ENCODE measurements at regions not wholly inside any gene's neighbourhood (a gene's known extent, or its start where the extent isn't known, plus 50 kb on each side); places are given as distances from the start of the nearest gene placed in this dataset.

DNA sequence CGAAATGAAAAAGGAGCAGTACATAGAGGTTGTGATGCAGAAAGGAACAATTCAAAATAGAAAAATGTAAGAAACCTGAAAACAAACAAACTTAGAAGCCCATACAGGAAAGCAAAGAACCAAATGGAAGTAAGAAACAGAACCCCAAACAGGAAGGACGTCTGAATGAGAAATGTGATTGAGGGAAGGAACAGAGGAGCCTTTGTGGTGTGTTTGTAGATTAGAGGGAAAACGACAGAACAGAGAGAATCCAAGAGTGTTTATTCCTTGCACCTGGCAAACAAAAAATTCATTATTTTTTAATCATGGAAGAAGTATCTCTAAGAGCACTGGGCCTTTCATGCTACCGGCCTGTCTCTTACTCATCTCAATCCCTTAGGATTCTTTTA, 67.8 kb upstream of the ZSWIM6 start:
- Histone ChIP-seq H3K27me3 (ENCODE audit: control insufficient read depth, insufficient read depth, low read length) (no peaks in the 10 kb centered on the region), H3K4me3 (ENCODE audit: low read depth, low read length) (no peak overlapping the region), H3K9me3 (ENCODE audit: control insufficient read depth, insufficient read depth, low read length) (no peaks in the 10 kb centered on the region), H3K27ac (ENCODE audit: low read depth, low read length) (no peak overlapping the region)
- TF ChIP-seq, protein P1, sequence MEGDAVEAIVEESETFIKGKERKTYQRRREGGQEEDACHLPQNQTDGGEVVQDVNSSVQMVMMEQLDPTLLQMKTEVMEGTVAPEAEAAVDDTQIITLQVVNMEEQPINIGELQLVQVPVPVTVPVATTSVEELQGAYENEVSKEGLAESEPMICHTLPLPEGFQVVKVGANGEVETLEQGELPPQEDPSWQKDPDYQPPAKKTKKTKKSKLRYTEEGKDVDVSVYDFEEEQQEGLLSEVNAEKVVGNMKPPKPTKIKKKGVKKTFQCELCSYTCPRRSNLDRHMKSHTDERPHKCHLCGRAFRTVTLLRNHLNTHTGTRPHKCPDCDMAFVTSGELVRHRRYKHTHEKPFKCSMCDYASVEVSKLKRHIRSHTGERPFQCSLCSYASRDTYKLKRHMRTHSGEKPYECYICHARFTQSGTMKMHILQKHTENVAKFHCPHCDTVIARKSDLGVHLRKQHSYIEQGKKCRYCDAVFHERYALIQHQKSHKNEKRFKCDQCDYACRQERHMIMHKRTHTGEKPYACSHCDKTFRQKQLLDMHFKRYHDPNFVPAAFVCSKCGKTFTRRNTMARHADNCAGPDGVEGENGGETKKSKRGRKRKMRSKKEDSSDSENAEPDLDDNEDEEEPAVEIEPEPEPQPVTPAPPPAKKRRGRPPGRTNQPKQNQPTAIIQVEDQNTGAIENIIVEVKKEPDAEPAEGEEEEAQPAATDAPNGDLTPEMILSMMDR (IDR thresholded peaks at IDR 0.05; ENCODE audit: low read depth, low read length): no peak
- DNase-seq (ENCODE audit: low read depth, low spot score): no peak
- POLR2A ChIA-PET: no interaction called here
- CTCF ChIA-PET: no interaction called here

DNA sequence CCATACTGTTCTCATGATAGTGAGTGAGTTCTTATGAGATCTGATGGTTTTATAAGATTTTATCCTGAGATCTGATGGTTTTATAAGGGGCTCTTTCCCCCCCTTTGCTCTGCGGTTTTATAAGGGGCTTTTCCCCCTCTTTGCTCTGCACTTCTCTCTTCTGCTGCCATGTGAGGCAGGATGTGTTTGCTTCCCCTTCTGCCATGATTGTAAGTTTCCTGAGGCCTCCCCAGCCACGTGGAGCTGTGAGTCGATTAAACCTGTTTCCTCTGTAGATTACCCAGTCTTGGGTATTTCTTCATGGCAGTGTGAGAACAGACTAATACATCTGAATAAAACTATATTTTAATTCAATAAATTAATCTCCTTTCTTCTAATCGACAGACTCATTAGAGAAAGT, 64.9 kb upstream of the ZSWIM6 start:
- ChIA-PET POLR2A (no interaction called here), CTCF (no interaction called here)
- no peak overlapping the region for H3K4me3 ChIP-seq (ENCODE audit: low read depth, low read length)
- TF ChIP-seq, protein P1 (IDR thresholded peaks at IDR 0.05; ENCODE audit: low read depth, low read length): no peak
- H3K27me3 ChIP-seq (ENCODE audit: control insufficient read depth, insufficient read depth, low read length): no peaks in the 10 kb centered on the region
- H3K27ac ChIP-seq (ENCODE audit: low read depth, low read length): no peak overlapping the region
- no peak for DNase-seq (ENCODE audit: low read depth, low spot score)
- no peaks in the 10 kb centered on the region for H3K9me3 ChIP-seq (ENCODE audit: control insufficient read depth, insufficient read depth, low read length)

DNA sequence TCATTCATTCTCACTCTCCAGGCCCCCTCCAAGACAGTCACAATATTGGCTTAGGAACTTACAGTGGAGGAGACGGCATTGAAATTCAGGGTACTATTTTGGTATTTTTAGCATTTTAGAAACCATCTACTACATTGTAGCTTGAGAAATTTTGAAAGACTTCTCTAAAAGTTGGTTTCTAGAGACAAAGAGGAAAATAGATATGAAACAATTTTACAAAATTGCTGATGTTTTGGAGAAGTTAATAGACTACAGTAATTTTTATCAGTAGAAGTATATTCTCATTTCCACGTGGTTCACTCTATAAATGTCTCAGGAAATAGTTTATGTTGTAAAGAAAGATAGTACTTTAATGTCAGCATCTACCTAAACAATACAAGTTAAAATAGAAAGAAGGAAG, 63.2 kb upstream of the ZSWIM6 start:
- Histone ChIP-seq H3K9me3 (ENCODE audit: control insufficient read depth, insufficient read depth, low read length) (no peaks in the 10 kb centered on the region), H3K27me3 (ENCODE audit: control insufficient read depth, insufficient read depth, low read length) (no peaks in the 10 kb centered on the region), H3K4me3 (ENCODE audit: low read depth, low read length) (no peak overlapping the region), H3K27ac (ENCODE audit: low read depth, low read length) (no peak overlapping the region)
- TF ChIP-seq, protein P1 (IDR thresholded peaks at IDR 0.05; ENCODE audit: low read depth, low read length): no peak
- CTCF ChIA-PET: no interaction called here
- POLR2A ChIA-PET: no interaction called here
- no peak for DNase-seq (ENCODE audit: low read depth, low spot score)

DNA sequence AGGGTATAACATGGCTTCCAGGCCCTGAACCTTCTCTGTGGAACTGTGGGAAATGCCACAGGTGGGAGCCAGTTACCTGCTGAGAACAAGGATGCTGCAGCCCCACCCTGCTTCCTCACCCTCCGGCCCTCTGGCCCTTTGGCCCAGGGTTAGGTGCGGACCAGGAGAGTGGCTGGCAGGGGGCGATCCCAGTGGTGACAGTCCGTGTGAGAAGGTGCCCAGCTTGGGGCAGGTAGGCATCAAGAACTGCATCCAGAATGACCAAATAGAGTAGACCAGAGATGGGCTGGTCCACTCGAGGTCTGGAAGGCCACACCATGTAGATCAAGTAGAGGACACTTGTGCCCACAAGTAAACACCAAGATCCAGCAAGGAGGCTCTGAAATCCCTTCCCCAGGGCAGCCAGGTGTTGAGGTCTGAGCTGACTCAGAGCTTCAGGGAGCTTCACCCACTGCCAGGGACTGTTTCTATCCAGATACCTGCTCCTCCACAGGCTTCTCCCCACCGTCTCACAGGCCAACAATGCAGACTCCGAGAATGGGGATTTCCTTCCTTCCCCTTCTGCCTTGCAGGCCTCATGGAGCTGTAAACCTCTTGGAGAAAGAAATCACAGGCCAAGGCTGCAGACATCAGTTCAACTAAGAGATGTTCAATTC, 61.4 kb upstream of the ZSWIM6 start:
- no peak overlapping the region for H3K27ac ChIP-seq (ENCODE audit: low read depth, low read length)
- CTCF ChIA-PET: no interaction called here
- POLR2A ChIA-PET: no interaction called here
- no peak overlapping the region for H3K4me3 ChIP-seq (ENCODE audit: low read depth, low read length)
- no peak for DNase-seq (ENCODE audit: low read depth, low spot score)
- TF ChIP-seq, protein P1 (IDR thresholded peaks at IDR 0.05; ENCODE audit: low read depth, low read length): no peak
- H3K9me3 ChIP-seq (ENCODE audit: control insufficient read depth, insufficient read depth, low read length): no peaks in the 10 kb centered on the region
- H3K27me3 ChIP-seq (ENCODE audit: control insufficient read depth, insufficient read depth, low read length): no peaks in the 10 kb centered on the region

DNA sequence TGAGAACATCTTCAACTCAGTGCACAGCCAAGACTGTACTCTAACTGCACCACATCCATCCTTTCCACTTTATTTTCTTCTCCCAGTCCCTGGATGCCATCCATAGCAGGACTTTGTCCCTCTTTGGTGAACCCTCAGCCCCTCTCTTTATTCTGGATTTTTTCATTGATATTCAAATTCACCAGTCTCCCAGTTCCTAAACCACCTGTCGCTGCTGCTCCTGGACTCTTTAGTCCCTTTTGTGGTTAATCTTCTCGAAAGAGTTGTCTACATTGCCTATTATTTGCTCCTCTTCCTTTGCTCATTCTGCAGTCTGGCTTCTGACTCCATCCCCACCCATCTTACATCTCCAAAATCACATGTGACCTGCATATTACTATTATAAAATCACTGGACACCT, 59.4 kb upstream of the ZSWIM6 start:
- POLR2A ChIA-PET: interaction anchor here (3.1 kb wide), 1 partner anchor 59 kb away, joined by 19 read pairs; the partner anchor contains the start of gene ZSWIM6

More for the DNA sequence above, 59.4 kb upstream of the ZSWIM6 start:
- Histone ChIP-seq H3K9me3 (ENCODE audit: control insufficient read depth, insufficient read depth, low read length) (no peaks in the 10 kb centered on the region), H3K27ac (ENCODE audit: low read depth, low read length) (no peak overlapping the region), H3K27me3 (ENCODE audit: control insufficient read depth, insufficient read depth, low read length) (no peaks in the 10 kb centered on the region), H3K4me3 (ENCODE audit: low read depth, low read length) (no peak overlapping the region)
- DNase-seq (ENCODE audit: low read depth, low spot score): no peak
- TF ChIP-seq, protein P1 (IDR thresholded peaks at IDR 0.05; ENCODE audit: low read depth, low read length): no peak
- CTCF ChIA-PET: interaction anchor here (0.6 kb wide), 2 partner anchors 10 to 131 kb away, joined by 3 read pairs; no protein-coding TSS in a partner anchor

All from AG04450 (cell line).